ENCODE measurements at regions not wholly inside any gene's neighbourhood (a gene's known extent, or its start where the extent isn't known, plus 50 kb on each side); places are given as distances from the start of the nearest gene placed in this dataset.

- Histone ChIP-seq H3K79me2 (ENCODE audit: insufficient read depth, low read length) (no peaks in the 10 kb centered on the region), H3K36me3 (ENCODE audit: insufficient read depth, low read length) (no peaks in the 10 kb centered on the region), H3K4me2 (ENCODE audit: low read depth, low read length, poor library complexity, severe bottlenecking) (no peak overlapping the region), H2AFZ (ENCODE audit: low read length) (no peak overlapping the region), H3F3A (ENCODE audit: low read depth) (no peaks in the 10 kb centered on the region), H3K27me3 (ENCODE audit: insufficient read depth, low read length, poor library complexity, severe bottlenecking) (no peaks in the 10 kb centered on the region), H3K9ac (ENCODE audit: low read depth, low read length, poor library complexity, severe bottlenecking) (no peak overlapping the region), H3K9me2 (replicated peaks; ENCODE audit: low read depth, low read length) (no peaks in the 10 kb centered on the region), H4K20me1 (ENCODE audit: insufficient read depth, low read length, poor library complexity, severe bottlenecking) (no peaks in the 10 kb centered on the region), H3K9me3 (ENCODE audit: insufficient read depth, low read depth, low read length) (peaks cover 5% of the 10 kb centered on the region; the same call in 1 of the 2 replicates), H3K4me1 (ENCODE audit: insufficient read depth, low read length, poor library complexity, severe bottlenecking) (no peaks in the 10 kb centered on the region), H3K4me3 (ENCODE audit: low read length, poor library complexity, severe bottlenecking) (no peak overlapping the region)
- TF ChIP-seq EZH2phosphoT487 (IDR thresholded peaks at IDR 0.05; ENCODE audit: borderline replicate concordance) (no peak), CTCF (conservative IDR thresholded peaks at IDR 0.05; ENCODE audit: low read length) (no peak)
Observed at GRCh38 chr5:2169430-2169808, 286.7 kb upstream of the IRX4 start.

GRCh38 chr5:2168601-2169429 is 286.1 kb upstream of the IRX4 start:
- Histone ChIP-seq H3K36me3 (ENCODE audit: insufficient read depth, low read length) (no peaks in the 10 kb centered on the region), H3F3A (ENCODE audit: low read depth) (no peaks in the 10 kb centered on the region), H3K9me3 (ENCODE audit: insufficient read depth, low read depth, low read length) (peaks cover 5% of the 10 kb centered on the region; the same call in 1 of the 2 replicates), H4K20me1 (ENCODE audit: insufficient read depth, low read length, poor library complexity, severe bottlenecking) (no peaks in the 10 kb centered on the region), H3K9ac (ENCODE audit: low read depth, low read length, poor library complexity, severe bottlenecking) (no peak overlapping the region), H3K27me3 (ENCODE audit: insufficient read depth, low read length, poor library complexity, severe bottlenecking) (no peaks in the 10 kb centered on the region), H3K4me1 (ENCODE audit: insufficient read depth, low read length, poor library complexity, severe bottlenecking) (no peaks in the 10 kb centered on the region), H3K9me2 (replicated peaks; ENCODE audit: low read depth, low read length) (no peaks in the 10 kb centered on the region), H3K4me2 (ENCODE audit: low read depth, low read length, poor library complexity, severe bottlenecking) (no peak overlapping the region), H2AFZ (ENCODE audit: low read length) (no peak overlapping the region), H3K4me3 (ENCODE audit: low read length, poor library complexity, severe bottlenecking) (no peak overlapping the region), H3K79me2 (ENCODE audit: insufficient read depth, low read length) (no peaks in the 10 kb centered on the region)
- TF ChIP-seq EZH2phosphoT487 (IDR thresholded peaks at IDR 0.05; ENCODE audit: borderline replicate concordance) (no peak), CTCF (conservative IDR thresholded peaks at IDR 0.05; ENCODE audit: low read length) (no peak)

- no peak overlapping the region for H3K4me3 ChIP-seq (ENCODE audit: low read length, poor library complexity, severe bottlenecking)
- H3K9me3 ChIP-seq (ENCODE audit: insufficient read depth, low read depth, low read length) = peaks cover 5% of the 10 kb centered on the region; the same call in 1 of the 2 replicates
- no peaks in the 10 kb centered on the region for H3K79me2 ChIP-seq (ENCODE audit: insufficient read depth, low read length)
- no peak overlapping the region for H3K4me2 ChIP-seq (ENCODE audit: low read depth, low read length, poor library complexity, severe bottlenecking)
- no peaks in the 10 kb centered on the region for H3K27me3 ChIP-seq (ENCODE audit: insufficient read depth, low read length, poor library complexity, severe bottlenecking)
- H4K20me1 ChIP-seq (ENCODE audit: insufficient read depth, low read length, poor library complexity, severe bottlenecking) = no peaks in the 10 kb centered on the region
- no peak for TF ChIP-seq EZH2phosphoT487 (IDR thresholded peaks at IDR 0.05; ENCODE audit: borderline replicate concordance)
- TF ChIP-seq CTCF (conservative IDR thresholded peaks at IDR 0.05; ENCODE audit: low read length) = no peak
- no peak overlapping the region for H2AFZ ChIP-seq (ENCODE audit: low read length)
- H3K4me1 ChIP-seq (ENCODE audit: insufficient read depth, low read length, poor library complexity, severe bottlenecking) = no peaks in the 10 kb centered on the region
- no peaks in the 10 kb centered on the region for H3F3A ChIP-seq (ENCODE audit: low read depth)
- no peaks in the 10 kb centered on the region for H3K36me3 ChIP-seq (ENCODE audit: insufficient read depth, low read length)
- H3K9ac ChIP-seq (ENCODE audit: low read depth, low read length, poor library complexity, severe bottlenecking) = no peak overlapping the region
- no peaks in the 10 kb centered on the region for H3K9me2 ChIP-seq (replicated peaks; ENCODE audit: low read depth, low read length)
Observed at GRCh38 chr5:2167671-2168070, 284.9 kb upstream of the IRX4 start.

Data from Loucy (cell line).